Esophagus squamous epithelium (tissue), 5 donors: ENCODE measurements at regions not wholly inside any gene's neighbourhood (a gene's known extent, or its start where the extent isn't known, plus 50 kb on each side); places are given as distances from the start of the nearest gene placed in this dataset.

Source experiments
- DNase-seq: peaks from one replicate; lab custom pipeline; 2025; lab: John Stamatoyannopoulos, UW
- H3K27ac ChIP-seq, 4 donors: fragments of 200-600 bp; sonication (generic); one replicate each; pipeline ENCODE4 v1.5.1; 2016 to 2019; ENCODE audit warnings: mild to moderate bottlenecking in 1 of 4
- H3K27me3 ChIP-seq, 4 donors: fragments of 200-600 bp; sonication (generic); 1 replicate in 3 of 4; 2 replicates in 1 of 4; pipeline versions ENCODE4 v1.5.1 to v1.6.0; 2017 to 2021; ENCODE audit warnings: antibody characterized with exemption in 1 of 4
- H3K36me3 ChIP-seq, 3 donors: fragments of 200-600 bp; sonication (generic); one replicate each; pipeline ENCODE4 v1.5.1; 2016 to 2019
- H3K4me1 ChIP-seq, 3 donors: fragments of 200-600 bp; sonication (generic); one replicate each; pipeline ENCODE4 v1.5.1; 2017 to 2019
- H3K4me3 ChIP-seq, 4 donors: fragments of 200-600 bp; sonication (generic); 1 replicate in 3 of 4; 2 replicates in 1 of 4; pipeline ENCODE4 v1.5.1; 2016 to 2019; ENCODE audit warnings: mild to moderate bottlenecking in 2 of 4, moderate library complexity in 1 of 4
- H3K9me3 ChIP-seq, 3 donors: fragments of 200-600 bp; sonication (generic); one replicate each; pipeline ENCODE4 v1.5.1; 2016 to 2019
- POLR2A ChIP-seq, 4 donors: fragments of 450-650 bp; IDR thresholded peaks; one replicate each; pipeline ENCODE4 v1.6.1; 2017; ENCODE audit warnings: antibody characterized with exemption in 4 of 4, mild to moderate bottlenecking in 4 of 4, moderate library complexity in 3 of 4
- WGBS, 2 donors: methylation state at CpG; one replicate each; pipeline ENCODE4 v1.1.5; 2018; 5-methylcytosine and 5-hydroxymethylcytosine counted together
- intact Hi-C: fragments of 100-400 bp; cut with DNase I; formaldehyde crosslinking; loops from one replicate; pipeline ENCODE4 v1.15.0; 2022
- TF ChIP-seq, protein P1 (sequence below), 6 experiments: fragments of 450-650 bp in 4 of 6; fragments of 200-600 bp in 2 of 6; sonication (generic) in 2 of 6; IDR thresholded peaks; one replicate each; pipeline ENCODE4 v1.5.1; 2016 to 2019; ENCODE audit warnings: antibody characterized with exemption in 6 of 6, mild to moderate bottlenecking in 4 of 6, moderate library complexity in 4 of 6
- donor health status: DM: yes; HTN: yes; CAD: no.

DNA sequence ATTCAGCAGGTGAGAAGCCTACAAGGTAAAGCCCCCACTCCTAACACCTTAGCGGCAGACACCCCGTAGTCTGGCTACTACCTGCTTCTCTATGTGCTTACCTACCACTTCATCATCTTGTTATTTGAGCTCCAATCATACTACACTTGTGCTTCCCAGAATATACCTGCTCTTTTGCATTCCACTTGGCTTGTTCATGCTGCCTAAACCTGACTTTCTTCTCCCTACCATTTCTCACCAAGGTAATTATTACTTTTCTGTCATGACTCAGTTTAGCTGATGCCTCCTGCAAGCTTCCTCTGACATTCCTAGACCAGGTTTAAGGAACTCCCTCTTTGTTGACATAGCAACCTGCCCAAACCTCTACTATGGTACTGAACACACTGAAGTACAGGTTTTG is 495.6 kb upstream of the C1orf87 start:
- H3K9me3 ChIP-seq, result no peaks in the 10 kb centered on the region
- intact Hi-C loops, result no loop called here
- no peaks in the 10 kb centered on the region for H3K36me3 ChIP-seq
- no peak for TF ChIP-seq POLR2A (IDR thresholded peaks at IDR 0.05)
- TF ChIP-seq, protein P1, sequence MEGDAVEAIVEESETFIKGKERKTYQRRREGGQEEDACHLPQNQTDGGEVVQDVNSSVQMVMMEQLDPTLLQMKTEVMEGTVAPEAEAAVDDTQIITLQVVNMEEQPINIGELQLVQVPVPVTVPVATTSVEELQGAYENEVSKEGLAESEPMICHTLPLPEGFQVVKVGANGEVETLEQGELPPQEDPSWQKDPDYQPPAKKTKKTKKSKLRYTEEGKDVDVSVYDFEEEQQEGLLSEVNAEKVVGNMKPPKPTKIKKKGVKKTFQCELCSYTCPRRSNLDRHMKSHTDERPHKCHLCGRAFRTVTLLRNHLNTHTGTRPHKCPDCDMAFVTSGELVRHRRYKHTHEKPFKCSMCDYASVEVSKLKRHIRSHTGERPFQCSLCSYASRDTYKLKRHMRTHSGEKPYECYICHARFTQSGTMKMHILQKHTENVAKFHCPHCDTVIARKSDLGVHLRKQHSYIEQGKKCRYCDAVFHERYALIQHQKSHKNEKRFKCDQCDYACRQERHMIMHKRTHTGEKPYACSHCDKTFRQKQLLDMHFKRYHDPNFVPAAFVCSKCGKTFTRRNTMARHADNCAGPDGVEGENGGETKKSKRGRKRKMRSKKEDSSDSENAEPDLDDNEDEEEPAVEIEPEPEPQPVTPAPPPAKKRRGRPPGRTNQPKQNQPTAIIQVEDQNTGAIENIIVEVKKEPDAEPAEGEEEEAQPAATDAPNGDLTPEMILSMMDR (IDR thresholded peaks at IDR 0.05), result no peak
- no peak overlapping the region for H3K4me3 ChIP-seq
- DNase-seq, result no peak
- no peaks in the 10 kb centered on the region for H3K27me3 ChIP-seq
- WGBS, 2 donors, result 75 to 93% methylated on average over 2 of the region's 2 CpGs
- peaks cover 0 to 12% (median 0%) of the 10 kb centered on the region in 3 donors for H3K4me1 ChIP-seq
- H3K27ac ChIP-seq, result no peak overlapping the region

DNA sequence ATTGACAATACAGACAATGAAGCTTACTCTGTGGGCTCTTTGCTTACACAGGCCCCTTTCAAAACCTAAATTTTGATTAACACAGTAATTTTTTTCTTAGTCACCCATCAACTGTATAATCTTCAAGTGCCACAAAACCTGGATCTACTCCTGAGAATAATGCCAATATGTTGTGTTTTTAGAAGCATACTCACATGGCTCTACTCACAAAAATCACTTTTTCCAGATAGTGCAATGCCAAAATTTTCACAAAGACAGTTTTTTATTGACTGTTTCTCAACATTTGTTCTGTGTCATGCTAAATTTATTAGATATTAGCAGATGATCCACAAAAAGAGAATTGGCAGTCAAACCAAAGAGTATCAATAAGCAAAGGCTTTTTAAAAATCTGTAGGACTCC is 493.7 kb upstream of the C1orf87 start:
- Histone ChIP-seq H3K4me3 (no peak overlapping the region), H3K27me3 (no peaks in the 10 kb centered on the region), H3K9me3 (no peaks in the 10 kb centered on the region), H3K27ac (no peak overlapping the region), H3K4me1 (no peaks in the 10 kb centered on the region), H3K36me3 (no peaks in the 10 kb centered on the region)
- TF ChIP-seq, protein P1 (IDR thresholded peaks at IDR 0.05), result no peak
- TF ChIP-seq POLR2A (IDR thresholded peaks at IDR 0.05), result no peak
- no peak for DNase-seq
- intact Hi-C loops, result no loop called here

- no peaks in the 10 kb centered on the region for H3K36me3 ChIP-seq
- no peak overlapping the region for H3K27ac ChIP-seq
- no peaks in the 10 kb centered on the region for H3K9me3 ChIP-seq
- intact Hi-C loops, result no loop called here
- no peaks in the 10 kb centered on the region for H3K4me1 ChIP-seq
- DNase-seq, result no peak
- TF ChIP-seq, protein P1 (IDR thresholded peaks at IDR 0.05), result no peak
- no peak for TF ChIP-seq POLR2A (IDR thresholded peaks at IDR 0.05)
- H3K27me3 ChIP-seq, result no peaks in the 10 kb centered on the region
- no peak overlapping the region for H3K4me3 ChIP-seq
- 16 to 21% methylated on average over 2 of the region's 2 CpGs for WGBS, 2 donors
Measured at GRCh38 chr1:60564916-60565750, 491.6 kb upstream of the C1orf87 start.

DNA sequence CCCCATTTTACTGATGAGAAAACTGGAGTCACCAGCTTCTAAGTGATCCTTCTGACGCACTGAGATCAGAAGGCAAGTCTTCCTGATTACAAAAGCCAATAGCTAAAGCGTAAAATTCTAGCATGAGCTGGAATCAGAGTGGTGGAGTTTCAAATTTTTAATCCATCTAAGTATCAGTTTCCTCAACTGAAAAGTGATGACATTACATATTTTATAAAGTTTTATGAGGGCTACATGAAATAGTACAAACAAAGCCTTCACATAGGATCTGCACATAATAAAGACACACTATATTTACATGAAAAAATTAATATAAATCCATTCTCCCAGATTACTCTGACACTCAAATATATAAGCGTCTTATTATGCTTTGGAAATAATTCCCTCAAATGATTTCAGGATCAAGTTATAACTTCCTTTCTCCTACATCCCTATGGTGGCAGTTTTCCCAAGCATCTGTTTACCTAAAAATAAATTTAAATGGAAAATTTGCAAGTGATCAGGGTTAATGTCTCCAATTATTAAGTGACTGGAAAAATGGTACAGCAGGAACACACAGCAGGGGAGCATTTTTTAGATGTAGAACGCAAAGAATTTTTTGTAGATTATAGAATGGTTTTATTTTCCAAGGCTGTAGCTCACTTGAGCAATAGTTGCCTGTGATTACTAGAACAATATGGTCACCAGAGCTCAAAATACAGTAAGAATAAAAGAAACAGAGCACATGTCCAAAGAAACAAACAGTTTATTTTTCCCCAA is 490.4 kb upstream of the C1orf87 start:
- 75 to 84% methylated on average over 4 of the region's 4 CpGs for WGBS, 2 donors
- TF ChIP-seq POLR2A (IDR thresholded peaks at IDR 0.05), result no peak
- TF ChIP-seq, protein P1 (IDR thresholded peaks at IDR 0.05), result no peak
- no peak for DNase-seq
- Histone ChIP-seq H3K9me3 (no peaks in the 10 kb centered on the region), H3K4me1 (no peaks in the 10 kb centered on the region), H3K4me3 (no peak overlapping the region), H3K27ac (no peak overlapping the region), H3K27me3 (no peaks in the 10 kb centered on the region), H3K36me3 (no peaks in the 10 kb centered on the region)
- intact Hi-C loops, result no loop called here

DNA sequence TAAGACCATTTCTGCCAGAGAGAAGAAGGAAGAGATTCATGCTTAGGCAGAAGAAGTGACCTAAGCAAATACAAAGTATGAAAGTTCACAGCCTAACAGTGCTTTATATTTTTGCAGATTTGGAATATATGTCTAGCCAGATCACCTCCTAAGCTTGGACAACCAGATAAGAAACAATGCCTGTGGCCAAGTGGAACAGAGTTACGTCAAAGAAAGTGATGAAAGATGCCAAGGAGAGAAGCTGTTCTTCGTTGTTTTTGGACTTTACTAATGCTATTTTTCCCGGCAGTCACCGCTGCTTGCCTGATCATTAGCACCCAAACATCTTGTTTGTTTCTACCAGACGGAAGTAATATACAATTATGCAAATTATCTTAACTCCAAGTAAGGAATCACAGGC is 489.2 kb upstream of the C1orf87 start:
- TF ChIP-seq, protein P1 (IDR thresholded peaks at IDR 0.05), result no peak
- TF ChIP-seq POLR2A (IDR thresholded peaks at IDR 0.05), result no peak
- intact Hi-C loops, result no loop called here
- H3K27ac ChIP-seq, result no peak overlapping the region
- no peak overlapping the region for H3K4me3 ChIP-seq
- DNase-seq, result no peak
- no peaks in the 10 kb centered on the region for H3K4me1 ChIP-seq
- no peaks in the 10 kb centered on the region for H3K27me3 ChIP-seq
- WGBS, 2 donors, result 78 to 80% methylated on average over 5 of the region's 5 CpGs
- H3K9me3 ChIP-seq, result no peaks in the 10 kb centered on the region
- no peaks in the 10 kb centered on the region for H3K36me3 ChIP-seq
